SH-SY5Y (cell line): ENCODE measurements at regions not wholly inside any gene's neighbourhood (a gene's known extent, or its start where the extent isn't known, plus 50 kb on each side); places are given as distances from the start of the nearest gene placed in this dataset.

Source experiments
- GATA2 ChIP-seq: IDR thresholded peaks from 2 replicates; pipeline ENCODE4 v1.6.1; 2011; ENCODE audit warnings: mild to moderate bottlenecking, low read depth, low read length
- GATA3 ChIP-seq: IDR thresholded peaks from 2 replicates; pipeline ENCODE4 v1.6.1; 2011; ENCODE audit warnings: low read depth, mild to moderate bottlenecking, low read length, moderate library complexity

GRCh38 chr4:134463771-134464170 lies 262.2 kb upstream of the PABPC4L start:
- no peak for TF ChIP-seq GATA3
- no peak for TF ChIP-seq GATA2
